ENCODE measurements at regions not wholly inside any gene's neighbourhood (a gene's known extent, or its start where the extent isn't known, plus 50 kb on each side); places are given as distances from the start of the nearest gene placed in this dataset.

GRCh38 chr4:125988464-125988863 is 673.7 kb downstream of the FAT4 start:
- Histone ChIP-seq H3K4me2 (ENCODE audit: low read length) (no peak overlapping the region), H3K27me3 (ENCODE audit: control insufficient read depth, low read length) (no peaks in the 10 kb centered on the region), H3K4me3 (ENCODE audit: low read length) (no peak overlapping the region), H3K27ac (ENCODE audit: low read depth, low read length) (no peak overlapping the region), H3K9me3 (ENCODE audit: control insufficient read depth, insufficient read depth, low read length) (no peaks in the 10 kb centered on the region), H3K79me2 (ENCODE audit: control insufficient read depth, low read length) (no peaks in the 10 kb centered on the region), H3F3A (ENCODE audit: control insufficient read depth, insufficient read depth) (no peaks in the 10 kb centered on the region), H3K4me1 (ENCODE audit: control insufficient read depth, low read length) (no peaks in the 10 kb centered on the region), H3K9me2 (replicated peaks; ENCODE audit: control insufficient read depth, low read length) (no peaks in the 10 kb centered on the region), H4K20me1 (ENCODE audit: control insufficient read depth, insufficient read depth, low read depth, low read length) (no peaks in the 10 kb centered on the region), H3K36me3 (ENCODE audit: control insufficient read depth, low read length) (no peaks in the 10 kb centered on the region)
- TF ChIP-seq CTCF (IDR thresholded peaks at IDR 0.05; ENCODE audit: low read depth, low read length, poor library complexity, severe bottlenecking) (no peak), EZH2phosphoT487 (IDR thresholded peaks at IDR 0.05; ENCODE audit: borderline replicate concordance, low read length) (no peak)

DNA sequence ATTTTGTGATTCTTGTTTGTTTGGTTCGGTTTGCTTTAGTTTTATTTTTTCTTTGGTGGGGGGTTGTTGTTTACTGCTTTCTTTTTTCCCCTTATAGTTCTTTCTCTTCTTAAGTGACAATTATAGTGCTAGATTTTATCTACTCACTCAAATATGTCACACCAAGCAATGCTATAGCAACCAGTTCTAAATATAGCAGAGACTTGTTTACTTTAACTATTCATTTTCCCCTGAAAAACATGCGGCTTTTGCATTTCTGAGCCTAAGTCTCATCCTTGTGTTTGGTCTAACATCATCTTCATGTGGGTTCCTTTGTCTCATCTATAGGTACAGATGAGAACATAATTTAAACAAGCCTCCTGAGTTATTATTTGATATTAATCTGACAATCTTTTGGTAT is 676.6 kb downstream of the FAT4 start:
- no peak overlapping the region for H3K4me3 ChIP-seq (ENCODE audit: low read length)
- H3K4me2 ChIP-seq (ENCODE audit: low read length): no peak overlapping the region
- H3K27me3 ChIP-seq (ENCODE audit: control insufficient read depth, low read length): no peaks in the 10 kb centered on the region
- H3K27ac ChIP-seq (ENCODE audit: low read depth, low read length): no peak overlapping the region
- no peaks in the 10 kb centered on the region for H3K9me3 ChIP-seq (ENCODE audit: control insufficient read depth, insufficient read depth, low read length)
- H3K36me3 ChIP-seq (ENCODE audit: control insufficient read depth, low read length): no peaks in the 10 kb centered on the region
- no peaks in the 10 kb centered on the region for H3K4me1 ChIP-seq (ENCODE audit: control insufficient read depth, low read length)
- H3F3A ChIP-seq (ENCODE audit: control insufficient read depth, insufficient read depth): no peaks in the 10 kb centered on the region
- no peak for TF ChIP-seq EZH2phosphoT487 (IDR thresholded peaks at IDR 0.05; ENCODE audit: borderline replicate concordance, low read length)
- no peak for TF ChIP-seq CTCF (IDR thresholded peaks at IDR 0.05; ENCODE audit: low read depth, low read length, poor library complexity, severe bottlenecking)
- no peaks in the 10 kb centered on the region for H3K9me2 ChIP-seq (replicated peaks; ENCODE audit: control insufficient read depth, low read length)
- H3K79me2 ChIP-seq (ENCODE audit: control insufficient read depth, low read length): no peaks in the 10 kb centered on the region
- no peaks in the 10 kb centered on the region for H4K20me1 ChIP-seq (ENCODE audit: control insufficient read depth, insufficient read depth, low read depth, low read length)

DNA sequence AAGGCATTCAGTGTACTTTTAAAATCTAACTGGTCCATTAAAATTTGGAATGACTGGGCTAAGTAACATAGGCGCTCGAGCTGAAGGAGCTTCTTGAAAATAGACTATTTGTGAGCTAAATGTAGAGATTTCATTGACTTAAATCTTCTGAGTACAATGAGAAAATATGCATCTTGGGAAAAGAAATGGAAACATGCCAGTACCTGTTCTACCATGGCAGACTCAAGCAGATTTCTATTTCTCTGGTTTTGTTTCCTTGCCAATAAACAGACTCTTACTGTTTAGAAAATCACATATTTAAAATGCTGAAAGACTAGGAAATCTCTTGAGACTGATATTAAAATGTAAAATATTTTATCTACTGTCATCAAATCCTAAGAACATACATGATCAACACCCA is 678.1 kb downstream of the FAT4 start:
- no peak for TF ChIP-seq CTCF (IDR thresholded peaks at IDR 0.05; ENCODE audit: low read depth, low read length, poor library complexity, severe bottlenecking)
- H3F3A ChIP-seq (ENCODE audit: control insufficient read depth, insufficient read depth): no peaks in the 10 kb centered on the region
- H3K9me2 ChIP-seq (replicated peaks; ENCODE audit: control insufficient read depth, low read length): no peaks in the 10 kb centered on the region
- H3K4me3 ChIP-seq (ENCODE audit: low read length): no peak overlapping the region
- no peaks in the 10 kb centered on the region for H4K20me1 ChIP-seq (ENCODE audit: control insufficient read depth, insufficient read depth, low read depth, low read length)
- H3K79me2 ChIP-seq (ENCODE audit: control insufficient read depth, low read length): no peaks in the 10 kb centered on the region
- H3K4me2 ChIP-seq (ENCODE audit: low read length): no peak overlapping the region
- H3K4me1 ChIP-seq (ENCODE audit: control insufficient read depth, low read length): no peaks in the 10 kb centered on the region
- no peak overlapping the region for H3K27ac ChIP-seq (ENCODE audit: low read depth, low read length)
- no peaks in the 10 kb centered on the region for H3K36me3 ChIP-seq (ENCODE audit: control insufficient read depth, low read length)
- H3K27me3 ChIP-seq (ENCODE audit: control insufficient read depth, low read length): no peaks in the 10 kb centered on the region
- H3K9me3 ChIP-seq (ENCODE audit: control insufficient read depth, insufficient read depth, low read length): no peaks in the 10 kb centered on the region

- Histone ChIP-seq H3K27me3 (ENCODE audit: control insufficient read depth, low read length) (no peaks in the 10 kb centered on the region), H4K20me1 (ENCODE audit: control insufficient read depth, insufficient read depth, low read depth, low read length) (no peaks in the 10 kb centered on the region), H3K27ac (ENCODE audit: low read depth, low read length) (no peak overlapping the region), H3K36me3 (ENCODE audit: control insufficient read depth, low read length) (no peaks in the 10 kb centered on the region), H3K9me3 (ENCODE audit: control insufficient read depth, insufficient read depth, low read length) (no peaks in the 10 kb centered on the region), H3K9me2 (replicated peaks; ENCODE audit: control insufficient read depth, low read length) (no peaks in the 10 kb centered on the region), H3K4me2 (ENCODE audit: low read length) (no peak overlapping the region), H3K79me2 (ENCODE audit: control insufficient read depth, low read length) (no peaks in the 10 kb centered on the region), H3K4me3 (ENCODE audit: low read length) (no peak overlapping the region), H3F3A (ENCODE audit: control insufficient read depth, insufficient read depth) (no peaks in the 10 kb centered on the region), H3K4me1 (ENCODE audit: control insufficient read depth, low read length) (no peaks in the 10 kb centered on the region)
- TF ChIP-seq EZH2phosphoT487 (IDR thresholded peaks at IDR 0.05; ENCODE audit: borderline replicate concordance, low read length): no peak
- no peak for TF ChIP-seq CTCF (IDR thresholded peaks at IDR 0.05; ENCODE audit: low read depth, low read length, poor library complexity, severe bottlenecking)
These were observed 679.3 kb downstream of the FAT4 start for GRCh38 chr4:125994024-125994423.
